Thymus (tissue), 11 donors: ENCODE measurements at regions not wholly inside any gene's neighbourhood (a gene's known extent, or its start where the extent isn't known, plus 50 kb on each side); places are given as distances from the start of the nearest gene placed in this dataset.

ENCODE experiments used
- DNase-seq, 9 donors: peaks; one replicate each; pipeline ENCODE4 v3.0.0-alpha.2; 2013; ENCODE audit warnings: low spot score in 9 of 9, low read depth in 6 of 9, missing footprints in 1 of 9
- H3K27ac ChIP-seq, 2 donors: one replicate each; pipeline ENCODE4 v1.5.1; 2013; ENCODE audit warnings: control low read depth in 1 of 2, low read depth in 1 of 2, low read length in 1 of 2, mild to moderate bottlenecking in 1 of 2, moderate library complexity in 1 of 2
- H3K27me3 ChIP-seq, 2 donors: one replicate each; pipeline ENCODE4 v1.5.1; 2013; ENCODE audit warnings: low read length in 1 of 2; ENCODE audit not compliant: control insufficient read depth in 2 of 2, insufficient read depth in 1 of 2
- H3K36me3 ChIP-seq, 2 donors: one replicate each; pipeline ENCODE4 v1.5.1; 2013; ENCODE audit warnings: low read length in 1 of 2, mild to moderate bottlenecking in 1 of 2, moderate library complexity in 1 of 2; ENCODE audit not compliant: control insufficient read depth in 2 of 2, insufficient read depth in 2 of 2
- H3K4me1 ChIP-seq, 2 donors: one replicate each; pipeline ENCODE4 v1.5.1; 2013; ENCODE audit warnings: low read length in 2 of 2; ENCODE audit not compliant: control insufficient read depth in 2 of 2, insufficient read depth in 2 of 2
- H3K4me3 ChIP-seq, 2 donors: one replicate each; pipeline ENCODE4 v1.5.1; 2013; ENCODE audit warnings: low read length in 2 of 2, control low read depth in 1 of 2, mild to moderate bottlenecking in 1 of 2
- H3K9me3 ChIP-seq, 2 donors: one replicate each; pipeline ENCODE4 v1.5.1; 2013; ENCODE audit warnings: low read length in 1 of 2, mild to moderate bottlenecking in 1 of 2; ENCODE audit not compliant: control insufficient read depth in 2 of 2, insufficient read depth in 1 of 2
- WGBS: extraction: QIAGEN DNeasy Blood & Tissue Kit; methylation state at CpG from one replicate; pipeline ENCODE4 v1.1.7; 2013; 5-methylcytosine and 5-hydroxymethylcytosine counted together
- donor health status: healthy.

GRCh38 chr13:56932104-56932503 is 208.6 kb upstream of the PRR20A start:
- DNase-seq = no peak
- WGBS = 94% methylated on average over 1 of the region's 1 CpG
- no peaks in the 10 kb centered on the region for H3K4me1 ChIP-seq
- H3K27ac ChIP-seq = no peak overlapping the region
- no peaks in the 10 kb centered on the region for H3K36me3 ChIP-seq
- no peaks in the 10 kb centered on the region for H3K27me3 ChIP-seq
- no peaks in the 10 kb centered on the region for H3K9me3 ChIP-seq
- no peak overlapping the region for H3K4me3 ChIP-seq

GRCh38 chr13:56953965-56954364 is 186.8 kb upstream of the PRR20A start:
- no peak overlapping the region for H3K27ac ChIP-seq
- no peaks in the 10 kb centered on the region for H3K9me3 ChIP-seq
- no peak overlapping the region for H3K4me3 ChIP-seq
- no peaks in the 10 kb centered on the region for H3K27me3 ChIP-seq
- no peaks in the 10 kb centered on the region for H3K36me3 ChIP-seq
- no peaks in the 10 kb centered on the region for H3K4me1 ChIP-seq
- no peak for DNase-seq

- 78% methylated on average over 1 of the region's 1 CpG for WGBS
These were observed 165.1 kb upstream of the PRR20A start for GRCh38 chr13:56975647-56976046.

GRCh38 chr13:56980856-56981255 is 159.9 kb upstream of the PRR20A start:
- no peak overlapping the region for H3K4me3 ChIP-seq
- H3K4me1 ChIP-seq = no peaks in the 10 kb centered on the region
- H3K9me3 ChIP-seq = no peaks in the 10 kb centered on the region
- H3K27ac ChIP-seq = no peak overlapping the region
- WGBS = 84% methylated on average over 1 of the region's 1 CpG
- DNase-seq = no peak
- no peaks in the 10 kb centered on the region for H3K36me3 ChIP-seq
- H3K27me3 ChIP-seq = no peaks in the 10 kb centered on the region

More at GRCh38 chr13:56975647-56976046, 165.1 kb upstream of the PRR20A start:
- H3K27me3 ChIP-seq = no peaks in the 10 kb centered on the region
- DNase-seq = no peak
- H3K27ac ChIP-seq = no peak overlapping the region
- H3K9me3 ChIP-seq = peaks cover 2 to 11% of the 10 kb centered on the region in 2 donors
- H3K4me1 ChIP-seq = no peaks in the 10 kb centered on the region
- no peak overlapping the region for H3K4me3 ChIP-seq
- no peaks in the 10 kb centered on the region for H3K36me3 ChIP-seq

- WGBS = 89% methylated on average over 2 of the region's 2 CpGs
These were observed 154.6 kb upstream of the PRR20A start for GRCh38 chr13:56986121-56986520.

GRCh38 chr13:56988543-56988942 is 152.2 kb upstream of the PRR20A start:
- H3K36me3 ChIP-seq = no peaks in the 10 kb centered on the region
- no peak for DNase-seq
- no peaks in the 10 kb centered on the region for H3K9me3 ChIP-seq

More at GRCh38 chr13:56986121-56986520, 154.6 kb upstream of the PRR20A start:
- no peak overlapping the region for H3K4me3 ChIP-seq
- DNase-seq = no peak
- H3K36me3 ChIP-seq = no peaks in the 10 kb centered on the region
- no peaks in the 10 kb centered on the region for H3K4me1 ChIP-seq
- H3K27me3 ChIP-seq = no peaks in the 10 kb centered on the region
- no peaks in the 10 kb centered on the region for H3K9me3 ChIP-seq
- H3K27ac ChIP-seq = no peak overlapping the region

GRCh38 chr13:57003682-57004081 is 137.0 kb upstream of the PRR20A start:
- Histone ChIP-seq H3K36me3 (no peaks in the 10 kb centered on the region), H3K27me3 (no peaks in the 10 kb centered on the region), H3K4me3 (no peak overlapping the region), H3K27ac (no peak overlapping the region), H3K9me3 (no peaks in the 10 kb centered on the region), H3K4me1 (no peaks in the 10 kb centered on the region)
- DNase-seq = no peak
- WGBS = 67% methylated on average over 2 of the region's 2 CpGs

More at GRCh38 chr13:56988543-56988942, 152.2 kb upstream of the PRR20A start:
- Histone ChIP-seq H3K27me3 (no peaks in the 10 kb centered on the region), H3K27ac (no peak overlapping the region), H3K4me1 (no peaks in the 10 kb centered on the region), H3K4me3 (no peak overlapping the region)

- no peaks in the 10 kb centered on the region for H3K36me3 ChIP-seq
- no peak for DNase-seq
- H3K27me3 ChIP-seq = no peaks in the 10 kb centered on the region
- 87% methylated on average over 1 of the region's 1 CpG for WGBS
- H3K4me1 ChIP-seq = no peaks in the 10 kb centered on the region
- H3K27ac ChIP-seq = no peak overlapping the region
- peaks cover 0 to 2% of the 10 kb centered on the region in 2 donors for H3K9me3 ChIP-seq
- H3K4me3 ChIP-seq = no peak overlapping the region
These were observed 123.4 kb upstream of the PRR20A start for GRCh38 chr13:57017357-57017756.

GRCh38 chr13:57018915-57019314 is 121.8 kb upstream of the PRR20A start:
- no peaks in the 10 kb centered on the region for H3K36me3 ChIP-seq

GRCh38 chr13:57030671-57031070 is 110.0 kb upstream of the PRR20A start:
- Histone ChIP-seq H3K27me3 (no peaks in the 10 kb centered on the region), H3K27ac (no peak overlapping the region), H3K4me3 (no peak overlapping the region), H3K9me3 (peaks cover 0 to 6% of the 10 kb centered on the region in 2 donors), H3K4me1 (no peaks in the 10 kb centered on the region), H3K36me3 (no peaks in the 10 kb centered on the region)
- WGBS = 97% methylated on average over 6 of the region's 6 CpGs
- no peak for DNase-seq

More at GRCh38 chr13:57018915-57019314, 121.8 kb upstream of the PRR20A start:
- Histone ChIP-seq H3K4me3 (no peak overlapping the region), H3K27ac (no peak overlapping the region), H3K4me1 (no peaks in the 10 kb centered on the region), H3K27me3 (no peaks in the 10 kb centered on the region), H3K9me3 (peaks cover 0 to 2% of the 10 kb centered on the region in 2 donors)
- 90% methylated on average over 8 of the region's 8 CpGs for WGBS
- no peak for DNase-seq
